Thoracic aorta (tissue), 2 donors: ENCODE measurements at regions not wholly inside any gene's neighbourhood (a gene's known extent, or its start where the extent isn't known, plus 50 kb on each side); places are given as distances from the start of the nearest gene placed in this dataset.

Experiments used
- ATAC-seq: fragments of 150-250 bp; one replicate; pipeline ENCODE4 v1.8.0; 2017; ENCODE audit warnings: low read depth; ENCODE audit not compliant: insufficient number of reproducible peaks, low FRiP score
- DNase-seq: peaks from one replicate; pipeline ENCODE4 v3.0.0-alpha.2; 2020; ENCODE audit warnings: low spot score
- H3K27ac ChIP-seq, 2 donors: fragments of 200-600 bp; sonication (generic); 1 replicate in 1 of 2; 2 replicates in 1 of 2; pipeline ENCODE4 v1.5.1; 2016; ENCODE audit warnings: mild to moderate bottlenecking in 2 of 2, moderate library complexity in 2 of 2
- H3K27me3 ChIP-seq: fragments of 200-600 bp; sonication (generic); replicated peaks from 2 replicates; pipeline ENCODE4 v1.6.0; 2016; ENCODE audit warnings: mild to moderate bottlenecking; ENCODE audit not compliant: insufficient read depth
- H3K36me3 ChIP-seq: fragments of 200-600 bp; sonication (generic); one replicate; pipeline ENCODE4 v1.5.1; 2016
- H3K4me1 ChIP-seq, 2 donors: fragments of 200-600 bp; sonication (generic); 1 replicate in 1 of 2; 2 replicates in 1 of 2; pipeline versions ENCODE4 v1.5.1 to v1.6.0; 2016; ENCODE audit warnings: low read depth in 2 of 2, mild to moderate bottlenecking in 1 of 2; ENCODE audit not compliant: control insufficient read depth in 1 of 2
- H3K4me3 ChIP-seq: fragments of 200-600 bp; sonication (generic); 2 replicates; pipeline ENCODE4 v1.5.1; 2016; ENCODE audit warnings: mild to moderate bottlenecking
- H3K9me3 ChIP-seq: fragments of 200-600 bp; sonication (generic); 2 replicates; pipeline ENCODE4 v1.5.1; 2016
- TF ChIP-seq, protein P1 (sequence below): fragments of 200-600 bp; sonication (generic); IDR thresholded peaks from one replicate; pipeline ENCODE4 v1.5.1; 2019; ENCODE audit warnings: antibody characterized with exemption

DNA sequence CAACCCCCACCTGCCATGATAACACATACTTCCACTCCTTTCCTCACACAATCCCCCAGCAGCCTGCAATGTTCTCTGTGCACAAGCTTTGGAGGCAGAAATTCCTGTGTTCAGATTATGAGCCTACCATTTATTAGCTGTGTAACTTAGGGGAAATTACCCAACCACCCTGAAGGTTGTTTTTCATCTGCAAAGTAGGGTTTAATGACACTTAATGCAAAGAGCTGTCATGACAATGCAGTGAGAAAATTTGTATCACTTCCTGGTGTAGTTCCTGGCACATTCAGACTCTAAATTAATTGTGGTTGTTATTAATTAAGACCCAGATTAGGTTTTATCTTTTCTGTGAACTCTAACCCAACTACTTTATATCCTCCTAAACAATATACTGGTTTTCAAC is 122.4 kb upstream of the DYRK2 start:
- TF ChIP-seq, protein P1, sequence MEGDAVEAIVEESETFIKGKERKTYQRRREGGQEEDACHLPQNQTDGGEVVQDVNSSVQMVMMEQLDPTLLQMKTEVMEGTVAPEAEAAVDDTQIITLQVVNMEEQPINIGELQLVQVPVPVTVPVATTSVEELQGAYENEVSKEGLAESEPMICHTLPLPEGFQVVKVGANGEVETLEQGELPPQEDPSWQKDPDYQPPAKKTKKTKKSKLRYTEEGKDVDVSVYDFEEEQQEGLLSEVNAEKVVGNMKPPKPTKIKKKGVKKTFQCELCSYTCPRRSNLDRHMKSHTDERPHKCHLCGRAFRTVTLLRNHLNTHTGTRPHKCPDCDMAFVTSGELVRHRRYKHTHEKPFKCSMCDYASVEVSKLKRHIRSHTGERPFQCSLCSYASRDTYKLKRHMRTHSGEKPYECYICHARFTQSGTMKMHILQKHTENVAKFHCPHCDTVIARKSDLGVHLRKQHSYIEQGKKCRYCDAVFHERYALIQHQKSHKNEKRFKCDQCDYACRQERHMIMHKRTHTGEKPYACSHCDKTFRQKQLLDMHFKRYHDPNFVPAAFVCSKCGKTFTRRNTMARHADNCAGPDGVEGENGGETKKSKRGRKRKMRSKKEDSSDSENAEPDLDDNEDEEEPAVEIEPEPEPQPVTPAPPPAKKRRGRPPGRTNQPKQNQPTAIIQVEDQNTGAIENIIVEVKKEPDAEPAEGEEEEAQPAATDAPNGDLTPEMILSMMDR: no peak
- no peak for DNase-seq
- H3K27me3 ChIP-seq: no peaks in the 10 kb centered on the region
- H3K9me3 ChIP-seq: no peaks in the 10 kb centered on the region
- H3K36me3 ChIP-seq: no peaks in the 10 kb centered on the region
- no peak overlapping the region for H3K27ac ChIP-seq
- ATAC-seq: no peak
- no peak overlapping the region for H3K4me3 ChIP-seq
- H3K4me1 ChIP-seq: no peaks in the 10 kb centered on the region

DNA sequence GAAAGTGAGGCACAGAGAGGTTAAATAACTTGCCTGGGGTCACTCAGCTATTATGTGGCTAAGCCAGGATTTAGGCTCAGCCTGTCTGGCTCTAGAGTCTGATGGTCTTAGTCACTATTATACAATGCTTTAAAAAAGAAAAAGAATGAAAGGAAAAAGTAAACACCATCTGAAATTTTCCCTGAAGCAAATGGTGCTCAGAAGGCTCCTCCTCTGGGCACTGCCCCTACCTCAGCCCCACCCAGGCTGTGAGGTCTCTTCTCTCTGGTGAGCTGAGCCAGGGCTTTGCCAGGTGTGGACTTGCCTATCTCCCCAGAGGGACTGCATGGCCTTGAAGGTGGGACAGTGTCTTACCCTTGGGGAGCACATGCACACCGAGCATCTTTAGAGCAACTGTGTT is 117.5 kb upstream of the DYRK2 start:
- no peak for DNase-seq
- Histone ChIP-seq H3K4me1 (peaks cover 0 to 15% of the 10 kb centered on the region in 2 donors), H3K4me3 (no peak overlapping the region), H3K27me3 (no peaks in the 10 kb centered on the region), H3K9me3 (no peaks in the 10 kb centered on the region), H3K27ac (no peak overlapping the region), H3K36me3 (no peaks in the 10 kb centered on the region)
- TF ChIP-seq, protein P1: no peak
- ATAC-seq: no peak

DNA sequence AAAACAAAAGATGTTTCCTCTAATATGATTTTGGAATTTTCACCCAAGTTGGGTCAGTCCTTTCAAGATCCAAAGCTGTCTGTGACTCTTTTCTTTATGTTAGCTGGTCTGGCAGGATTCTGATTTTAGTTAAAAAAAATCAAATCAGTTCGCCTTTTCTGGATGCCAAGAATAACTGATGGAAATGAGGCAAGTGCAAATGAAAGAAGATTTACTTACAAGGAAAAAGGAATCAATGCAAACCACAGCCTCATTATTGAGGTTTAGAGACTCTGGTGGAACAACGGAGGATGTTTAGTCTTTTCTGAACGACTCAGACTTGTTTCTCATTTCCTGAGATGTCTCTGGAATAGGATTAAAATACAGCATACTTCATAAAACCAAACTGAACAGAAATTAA is 117.0 kb upstream of the DYRK2 start:
- Histone ChIP-seq H3K27ac (no peak overlapping the region), H3K9me3 (no peaks in the 10 kb centered on the region), H3K4me1 (peaks cover 0 to 15% of the 10 kb centered on the region in 2 donors), H3K36me3 (no peaks in the 10 kb centered on the region), H3K4me3 (no peak overlapping the region), H3K27me3 (no peaks in the 10 kb centered on the region)
- ATAC-seq (no peak), DNase-seq (no peak)
- TF ChIP-seq, protein P1: no peak

DNA sequence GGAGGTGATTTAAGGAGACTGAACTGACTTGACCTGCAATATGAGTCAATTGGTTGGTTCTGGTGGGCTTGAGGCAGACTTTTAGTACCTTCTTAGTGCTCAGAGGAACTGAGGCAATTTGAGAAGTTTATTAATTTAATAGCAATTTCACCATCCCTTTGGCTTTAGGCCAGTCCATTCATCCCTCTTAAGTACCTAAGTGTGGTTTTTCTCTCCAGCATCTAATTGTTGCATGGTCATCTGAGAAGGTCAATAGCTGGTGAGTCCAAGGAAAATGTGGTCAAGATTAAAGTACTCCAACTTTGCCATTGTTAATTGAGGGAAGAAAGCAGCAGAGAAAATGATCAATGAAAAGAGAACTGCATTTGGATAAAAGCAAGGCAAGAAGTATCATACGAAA is 115.4 kb upstream of the DYRK2 start:
- Histone ChIP-seq H3K27me3 (no peaks in the 10 kb centered on the region), H3K36me3 (no peaks in the 10 kb centered on the region), H3K4me3 (no peak overlapping the region), H3K27ac (no peak overlapping the region), H3K4me1 (peaks cover 0 to 15% of the 10 kb centered on the region in 2 donors), H3K9me3 (no peaks in the 10 kb centered on the region)
- TF ChIP-seq, protein P1: no peak
- DNase-seq: no peak
- ATAC-seq: no peak

DNA sequence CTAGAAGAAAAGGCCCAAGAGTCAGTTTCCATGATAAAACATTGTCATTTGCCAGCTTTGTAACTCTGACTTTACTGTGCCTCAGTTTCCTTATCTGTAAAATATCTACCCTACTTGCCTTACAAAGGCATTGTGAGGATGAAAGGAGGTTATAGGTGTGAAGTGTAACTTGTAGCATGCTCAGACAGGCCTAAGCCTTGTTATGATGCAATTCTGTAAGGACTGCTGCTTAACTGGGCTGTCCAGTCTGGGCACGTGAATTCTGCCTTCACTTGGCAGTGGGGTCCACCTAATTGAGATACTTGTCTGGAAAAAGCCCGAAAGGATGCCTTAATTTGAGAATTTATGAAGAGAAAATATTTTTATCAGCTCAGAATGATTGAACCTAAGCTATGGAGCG is 114.5 kb upstream of the DYRK2 start:
- H3K4me3 ChIP-seq: no peak overlapping the region
- no peaks in the 10 kb centered on the region for H3K27me3 ChIP-seq
- H3K27ac ChIP-seq: no peak overlapping the region
- peaks cover 0 to 15% of the 10 kb centered on the region in 2 donors for H3K4me1 ChIP-seq
- H3K9me3 ChIP-seq: no peaks in the 10 kb centered on the region
- H3K36me3 ChIP-seq: no peaks in the 10 kb centered on the region
- DNase-seq: no peak
- TF ChIP-seq, protein P1: no peak
- ATAC-seq: no peak
